ENCODE measurements at regions not wholly inside any gene's neighbourhood (a gene's known extent, or its start where the extent isn't known, plus 50 kb on each side); places are given as distances from the start of the nearest gene placed in this dataset.
"Not testable (repeated sequence)": the region's sequence is repeated elsewhere in the genome, so short reads cannot be mapped to it uniquely, and the experiment has no call there.

GRCh38 chr10:28910956-28911355 is 233.6 kb downstream of the BAMBI start:
- no peak overlapping the region for H3K4me3 ChIP-seq (ENCODE audit: low read length, poor library complexity, severe bottlenecking)
- H2AFZ ChIP-seq (ENCODE audit: low read length): no peak overlapping the region
- H3K79me2 ChIP-seq (ENCODE audit: insufficient read depth, low read length): no peaks in the 10 kb centered on the region
- no peaks in the 10 kb centered on the region for H3K36me3 ChIP-seq (ENCODE audit: insufficient read depth, low read length)
- H3K9me3 ChIP-seq (ENCODE audit: insufficient read depth, low read depth, low read length): no peaks in the 10 kb centered on the region
- H3K9me2 ChIP-seq (replicated peaks; ENCODE audit: low read depth, low read length): no peaks in the 10 kb centered on the region
- H3K4me2 ChIP-seq (ENCODE audit: low read depth, low read length, poor library complexity, severe bottlenecking): no peak overlapping the region
- H3K27me3 ChIP-seq (ENCODE audit: insufficient read depth, low read length, poor library complexity, severe bottlenecking): no peaks in the 10 kb centered on the region
- TF ChIP-seq, protein P1, sequence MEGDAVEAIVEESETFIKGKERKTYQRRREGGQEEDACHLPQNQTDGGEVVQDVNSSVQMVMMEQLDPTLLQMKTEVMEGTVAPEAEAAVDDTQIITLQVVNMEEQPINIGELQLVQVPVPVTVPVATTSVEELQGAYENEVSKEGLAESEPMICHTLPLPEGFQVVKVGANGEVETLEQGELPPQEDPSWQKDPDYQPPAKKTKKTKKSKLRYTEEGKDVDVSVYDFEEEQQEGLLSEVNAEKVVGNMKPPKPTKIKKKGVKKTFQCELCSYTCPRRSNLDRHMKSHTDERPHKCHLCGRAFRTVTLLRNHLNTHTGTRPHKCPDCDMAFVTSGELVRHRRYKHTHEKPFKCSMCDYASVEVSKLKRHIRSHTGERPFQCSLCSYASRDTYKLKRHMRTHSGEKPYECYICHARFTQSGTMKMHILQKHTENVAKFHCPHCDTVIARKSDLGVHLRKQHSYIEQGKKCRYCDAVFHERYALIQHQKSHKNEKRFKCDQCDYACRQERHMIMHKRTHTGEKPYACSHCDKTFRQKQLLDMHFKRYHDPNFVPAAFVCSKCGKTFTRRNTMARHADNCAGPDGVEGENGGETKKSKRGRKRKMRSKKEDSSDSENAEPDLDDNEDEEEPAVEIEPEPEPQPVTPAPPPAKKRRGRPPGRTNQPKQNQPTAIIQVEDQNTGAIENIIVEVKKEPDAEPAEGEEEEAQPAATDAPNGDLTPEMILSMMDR (conservative IDR thresholded peaks at IDR 0.05; ENCODE audit: low read length): no peak
- TF ChIP-seq EZH2phosphoT487 (IDR thresholded peaks at IDR 0.05; ENCODE audit: borderline replicate concordance): no peak
- no peak overlapping the region for H3K9ac ChIP-seq (ENCODE audit: low read depth, low read length, poor library complexity, severe bottlenecking)
- H3K4me1 ChIP-seq (ENCODE audit: insufficient read depth, low read length, poor library complexity, severe bottlenecking): no peaks in the 10 kb centered on the region
- no peaks in the 10 kb centered on the region for H3F3A ChIP-seq (ENCODE audit: low read depth)
- H4K20me1 ChIP-seq (ENCODE audit: insufficient read depth, low read length, poor library complexity, severe bottlenecking): no peaks in the 10 kb centered on the region

- H3K4me3 ChIP-seq (ENCODE audit: low read length, poor library complexity, severe bottlenecking); H3K79me2 ChIP-seq (ENCODE audit: insufficient read depth, low read length); H3K4me1 ChIP-seq (ENCODE audit: insufficient read depth, low read length, poor library complexity, severe bottlenecking); H3K9me2 ChIP-seq (replicated peaks; ENCODE audit: low read depth, low read length); H4K20me1 ChIP-seq (ENCODE audit: insufficient read depth, low read length, poor library complexity, severe bottlenecking); H3K9me3 ChIP-seq (ENCODE audit: insufficient read depth, low read depth, low read length); H3K4me2 ChIP-seq (ENCODE audit: low read depth, low read length, poor library complexity, severe bottlenecking); H2AFZ ChIP-seq (ENCODE audit: low read length); H3F3A ChIP-seq (ENCODE audit: low read depth); H3K9ac ChIP-seq (ENCODE audit: low read depth, low read length, poor library complexity, severe bottlenecking); H3K27me3 ChIP-seq (ENCODE audit: insufficient read depth, low read length, poor library complexity, severe bottlenecking); H3K36me3 ChIP-seq (ENCODE audit: insufficient read depth, low read length): not testable (repeated sequence)
Measured at GRCh38 chr10:28911511-28911910, 234.2 kb downstream of the BAMBI start.

GRCh38 chr10:28912017-28912783 is 234.9 kb downstream of the BAMBI start:
- Histone ChIP-seq H3K9me3 (ENCODE audit: insufficient read depth, low read depth, low read length) (no peaks in the 10 kb centered on the region), H3K9ac (ENCODE audit: low read depth, low read length, poor library complexity, severe bottlenecking) (no peak overlapping the region), H3K9me2 (replicated peaks; ENCODE audit: low read depth, low read length) (no peaks in the 10 kb centered on the region), H4K20me1 (ENCODE audit: insufficient read depth, low read length, poor library complexity, severe bottlenecking) (no peaks in the 10 kb centered on the region), H3K4me2 (ENCODE audit: low read depth, low read length, poor library complexity, severe bottlenecking) (no peak overlapping the region), H3K27me3 (ENCODE audit: insufficient read depth, low read length, poor library complexity, severe bottlenecking) (no peaks in the 10 kb centered on the region), H3F3A (ENCODE audit: low read depth) (no peaks in the 10 kb centered on the region), H3K36me3 (ENCODE audit: insufficient read depth, low read length) (no peaks in the 10 kb centered on the region), H3K79me2 (ENCODE audit: insufficient read depth, low read length) (no peaks in the 10 kb centered on the region), H3K4me3 (ENCODE audit: low read length, poor library complexity, severe bottlenecking) (no peak overlapping the region), H2AFZ (ENCODE audit: low read length) (no peak overlapping the region), H3K4me1 (ENCODE audit: insufficient read depth, low read length, poor library complexity, severe bottlenecking) (no peaks in the 10 kb centered on the region)
- no peak for TF ChIP-seq EZH2phosphoT487 (IDR thresholded peaks at IDR 0.05; ENCODE audit: borderline replicate concordance)
- TF ChIP-seq, protein P1 (conservative IDR thresholded peaks at IDR 0.05; ENCODE audit: low read length): no peak

All from Loucy (cell line).